Endothelial cell of umbilical vein (primary cell): ENCODE measurements at regions not wholly inside any gene's neighbourhood (a gene's known extent, or its start where the extent isn't known, plus 50 kb on each side); places are given as distances from the start of the nearest gene placed in this dataset.

Source experiments
- BruUV-seq: library from RNA; stranded (reverse); fragments of 400-500 nt; replicated peaks from 2 replicates; lab custom pipeline; 2021; lab: Mats Ljungman, UMichigan
- CTCF ChIA-PET: fragments of 300-600, 350-600 bp; sonication (Branson Sonifier 250); formaldehyde crosslinking; loops from one replicate; lab custom pipeline; 2021; ENCODE audit warnings: antibody characterized with exemption, inconsistent platforms; lab: Charles Lee
- POLR2A ChIA-PET: fragments of 300-600, 350-600 bp; sonication (Branson Sonifier 250); formaldehyde crosslinking; loops from one replicate; lab custom pipeline; 2021; ENCODE audit warnings: antibody characterized with exemption, inconsistent platforms; lab: Charles Lee
- DNase-seq: peaks from one replicate; pipeline ENCODE4 v3.0.0-alpha.2; 2011; ENCODE audit warnings: low read depth, low spot score
- FAIRE-seq: peaks from 2 replicates; lab custom pipeline; 2011; peaks lifted over from hg19 to GRCh38; lab: Jason Lieb, UNC
- H2AFZ ChIP-seq: 2 replicates; pipeline ENCODE4 v1.6.0; 2012; ENCODE audit warnings: low read depth, low read length, control low read depth, inconsistent platforms
- H3K27ac ChIP-seq: 2 replicates; pipeline ENCODE4 v1.5.1; 2011; ENCODE audit warnings: low read depth, mild to moderate bottlenecking, control low read depth, low read length, moderate library complexity; ENCODE audit not compliant: insufficient read depth
- H3K27me3 ChIP-seq, 2 experiments: 2 replicates each; pipeline versions ENCODE4 v1.6.0 to v1.6.1; 2011; ENCODE audit warnings: low read length in 2 of 2, mixed read lengths in 1 of 2; ENCODE audit not compliant: control insufficient read depth in 2 of 2, insufficient read depth in 2 of 2
- H3K36me3 ChIP-seq, 2 experiments: 2 replicates in 1 of 2; 3 replicates in 1 of 2; pipeline ENCODE4 v1.5.1; 2011; ENCODE audit warnings: low read length in 2 of 2, mild to moderate bottlenecking in 1 of 2, moderate library complexity in 1 of 2; ENCODE audit not compliant: control insufficient read depth in 2 of 2, insufficient read depth in 2 of 2; ENCODE audit errors: extremely low read depth in 1 of 2
- H3K4me1 ChIP-seq: 3 replicates; pipeline ENCODE4 v1.5.1; 2011; ENCODE audit warnings: mild to moderate bottlenecking, low read length; ENCODE audit not compliant: control insufficient read depth, insufficient read depth; ENCODE audit errors: extremely low read depth
- H3K4me2 ChIP-seq: 2 replicates; pipeline ENCODE4 v1.6.1; 2011; ENCODE audit warnings: low read length, control low read depth, mixed read lengths; ENCODE audit not compliant: insufficient read depth
- H3K4me3 ChIP-seq, 3 experiments: fragments of 200-600 bp in 1 of 3; sonication (generic), shearing (Covaris generic) in 1 of 3; replicated peaks in 1 of 3; 2 replicates each; pipeline ENCODE4 v1.5.1; 2011 to 2016; ENCODE audit warnings: control low read depth in 3 of 3, low read length in 3 of 3, mild to moderate bottlenecking in 2 of 3, inconsistent platforms in 1 of 3, low read depth in 1 of 3, moderate library complexity in 1 of 3; ENCODE audit not compliant: insufficient read depth in 1 of 3
- H3K79me2 ChIP-seq: 2 replicates; pipeline ENCODE4 v1.6.0; 2012; ENCODE audit warnings: low read length, inconsistent platforms; ENCODE audit not compliant: control insufficient read depth, insufficient read depth
- H3K9ac ChIP-seq: replicated peaks from 2 replicates; pipeline ENCODE3; 2011; ENCODE audit warnings: low read length, control low read depth; ENCODE audit not compliant: insufficient read depth; ENCODE audit errors: extremely low read depth
- H3K9me1 ChIP-seq: replicated peaks from 3 replicates; pipeline ENCODE4 v1.6.0; 2011; ENCODE audit warnings: mild to moderate bottlenecking, low read length; ENCODE audit not compliant: control insufficient read depth, insufficient read depth; ENCODE audit errors: extremely low read depth
- H3K9me3 ChIP-seq: replicated peaks from 2 replicates; pipeline ENCODE4 v1.5.1; 2012; ENCODE audit warnings: low read length, inconsistent platforms; ENCODE audit not compliant: control insufficient read depth, insufficient read depth
- H4K20me1 ChIP-seq: replicated peaks from 2 replicates; pipeline ENCODE3; 2011; ENCODE audit warnings: mild to moderate bottlenecking, low read length; ENCODE audit not compliant: control insufficient read depth, insufficient read depth; ENCODE audit errors: extremely low read depth
- EZH2 ChIP-seq: IDR thresholded peaks from 2 replicates; pipeline ENCODE4 v1.6.1; 2012; ENCODE audit warnings: borderline replicate concordance, low read depth, mild to moderate bottlenecking, moderate library complexity, low read length, inconsistent platforms; ENCODE audit not compliant: severe bottlenecking
- FOS ChIP-seq: IDR thresholded peaks from 2 replicates; pipeline ENCODE4 v1.6.1; 2011; ENCODE audit warnings: mild to moderate bottlenecking, low read length, moderate library complexity, borderline replicate concordance; ENCODE audit not compliant: insufficient read depth
- JUN ChIP-seq: IDR thresholded peaks from 2 replicates; pipeline ENCODE4 v1.6.1; 2011; ENCODE audit warnings: borderline replicate concordance, low read depth; ENCODE audit not compliant: insufficient read length, insufficient read depth
- MAX ChIP-seq: IDR thresholded peaks from 2 replicates; pipeline ENCODE4 v1.6.1; 2011; ENCODE audit not compliant: insufficient read depth, insufficient read length
- MYC ChIP-seq: IDR thresholded peaks from one replicate; pipeline ENCODE4 v1.6.1; 2011; ENCODE audit warnings: mild to moderate bottlenecking, low read depth, low read length
- POLR2AphosphoS5 ChIP-seq: IDR thresholded peaks from 2 replicates; pipeline ENCODE4 v1.6.1; 2012; ENCODE audit warnings: low read depth, mild to moderate bottlenecking, control low read depth, low read length, moderate library complexity; ENCODE audit not compliant: insufficient read depth
- dilution Hi-C: fragments of 300-500 bp; cut with MboI; formaldehyde crosslinking; loops from one replicate; pipeline ENCODE4 v1.15.0; 2019; ENCODE audit warnings: low sequenced_read_pairs; ENCODE audit not compliant: extremely low pct_ligation_motif_present
- intact Hi-C: fragments of 100-400 bp; cut with micrococcal nuclease; formaldehyde crosslinking; loops from one replicate; pipeline ENCODE4 v1.10.0; 2022

- Histone ChIP-seq H3K36me3 (no peaks in the 10 kb centered on the region), H3K4me2 (no peak overlapping the region), H3K9ac (no peak overlapping the region), H4K20me1 (no peaks in the 10 kb centered on the region), H3K27me3 (no peaks in the 10 kb centered on the region), H3K9me1 (no peaks in the 10 kb centered on the region), H3K4me3 (no peak overlapping the region), H3K27ac (no peak overlapping the region), H3K79me2 (no peaks in the 10 kb centered on the region), H2AFZ (no peak overlapping the region), H3K4me1 (no peaks in the 10 kb centered on the region), H3K9me3 (no peaks in the 10 kb centered on the region)
- ChIA-PET POLR2A (no interaction called here), CTCF (no interaction called here)
- DNase-seq (no peak), FAIRE-seq (no peak)
- intact Hi-C loops: no loop called here
- dilution Hi-C loops: no loop called here
- TF ChIP-seq FOS (no peak), MAX (no peak)
- no TSS peak for BruUV-seq
These were observed 167.9 kb downstream of the DICER1 start for GRCh38 chr14:94989417-94989816.

- H3K4me3 ChIP-seq: no peak overlapping the region
- H3K9ac ChIP-seq: no peak overlapping the region
- TF ChIP-seq MYC: no peak
- no peak for TF ChIP-seq EZH2
- TF ChIP-seq JUN: no peak
- TF ChIP-seq MAX: no peak
- no peak for TF ChIP-seq FOS
- no peak for TF ChIP-seq POLR2AphosphoS5
- no peaks in the 10 kb centered on the region for H3K27me3 ChIP-seq
- H3K36me3 ChIP-seq: no peaks in the 10 kb centered on the region
- CTCF ChIA-PET: no interaction called here
- POLR2A ChIA-PET: no interaction called here
- no TSS peak for BruUV-seq
- no peaks in the 10 kb centered on the region for H3K9me1 ChIP-seq
- H3K79me2 ChIP-seq: no peaks in the 10 kb centered on the region
- no peaks in the 10 kb centered on the region for H3K9me3 ChIP-seq
- no peak overlapping the region for H2AFZ ChIP-seq
- no peak overlapping the region for H3K4me2 ChIP-seq
- dilution Hi-C loops (no loop called here), intact Hi-C loops (no loop called here)
- no peaks in the 10 kb centered on the region for H3K4me1 ChIP-seq
- no peak overlapping the region for H3K27ac ChIP-seq
- DNase-seq (no peak), FAIRE-seq (no peak)
- H4K20me1 ChIP-seq: no peaks in the 10 kb centered on the region
These were observed 169.9 kb downstream of the DICER1 start for GRCh38 chr14:94987409-94987808.
